HG02759 (cell line): ENCODE measurements at regions not wholly inside any gene's neighbourhood (a gene's known extent, or its start where the extent isn't known, plus 50 kb on each side); places are given as distances from the start of the nearest gene placed in this dataset.
"Not testable (repeated sequence)": the region's sequence is repeated elsewhere in the genome, so short reads cannot be mapped to it uniquely, and the experiment has no call there.

Experiments used
- ATAC-seq: cut with Tn5 transposase; IDR thresholded peaks from one replicate; pipeline ENCODE4 v1.9.1; 2021; ENCODE audit warnings: mild to moderate bottlenecking, moderate library complexity; ENCODE audit not compliant: unreplicated experiment

- ATAC-seq = peak; percentile 97
These were observed 252.2 kb upstream of the TBL1XR1 start for GRCh38 chr3:177449360-177450006.

- ATAC-seq = no peak
These were observed 254.0 kb upstream of the TBL1XR1 start for GRCh38 chr3:177451301-177451750.

- no peak for ATAC-seq
These were observed 254.9 kb upstream of the TBL1XR1 start for GRCh38 chr3:177451864-177452830.

GRCh38 chr3:177452831-177453450, 255.7 kb upstream of the TBL1XR1 start:
- no peak for ATAC-seq

- ATAC-seq = no peak
These were observed 256.2 kb upstream of the TBL1XR1 start for GRCh38 chr3:177453451-177453844.

- ATAC-seq = not testable (repeated sequence)
These were observed 259.9 kb upstream of the TBL1XR1 start for GRCh38 chr3:177457204-177457603.

GRCh38 chr3:177459401-177459800, 262.1 kb upstream of the TBL1XR1 start:
- no peak for ATAC-seq

GRCh38 chr3:177460047-177460446, 262.8 kb upstream of the TBL1XR1 start:
- ATAC-seq = no peak

- ATAC-seq = no peak
These were observed 264.5 kb upstream of the TBL1XR1 start for GRCh38 chr3:177461765-177462164.

GRCh38 chr3:177463341-177463740, 266.1 kb upstream of the TBL1XR1 start:
- not testable (repeated sequence) for ATAC-seq

- no peak for ATAC-seq
These were observed 266.6 kb upstream of the TBL1XR1 start for GRCh38 chr3:177463863-177464262.

GRCh38 chr3:177464392-177465256, 267.3 kb upstream of the TBL1XR1 start:
- ATAC-seq = no peak

GRCh38 chr3:177465257-177465642, 268.0 kb upstream of the TBL1XR1 start:
- ATAC-seq = no peak

GRCh38 chr3:177466074-177466473, 268.8 kb upstream of the TBL1XR1 start:
- no peak for ATAC-seq

- ATAC-seq = not testable (repeated sequence)
These were observed 269.3 kb upstream of the TBL1XR1 start for GRCh38 chr3:177466622-177467021.

- ATAC-seq = no peak
These were observed 270.1 kb upstream of the TBL1XR1 start for GRCh38 chr3:177467247-177467985.

GRCh38 chr3:177468331-177468730, 271.0 kb upstream of the TBL1XR1 start:
- ATAC-seq = no peak

- ATAC-seq = no peak
These were observed 271.5 kb upstream of the TBL1XR1 start for GRCh38 chr3:177468816-177469215.

- ATAC-seq = no peak
These were observed 271.9 kb upstream of the TBL1XR1 start for GRCh38 chr3:177469216-177469615.
